AG04450 (cell line): ENCODE measurements at regions not wholly inside any gene's neighbourhood (a gene's known extent, or its start where the extent isn't known, plus 50 kb on each side); places are given as distances from the start of the nearest gene placed in this dataset.
A peak's percentile ranks its signal among the peaks of the same experiment; 100 is the strongest.

Experiments used
- CTCF ChIA-PET: fragments of 300-600, 350-600 bp; formaldehyde crosslinking; extraction: SDS; loops from one replicate; lab custom pipeline; 2022; ENCODE audit warnings: antibody characterized with exemption, inconsistent platforms; lab: Charles Lee
- POLR2A ChIA-PET: fragments of 350-600 bp; formaldehyde crosslinking; extraction: SDS; loops from one replicate; lab custom pipeline; 2021; ENCODE audit warnings: antibody characterized with exemption, inconsistent platforms; lab: Yijun Ruan, JAX
- DNase-seq: peaks from one replicate; pipeline ENCODE4 v3.0.0-alpha.2; 2011; ENCODE audit warnings: low read depth, low spot score
- H3K27ac ChIP-seq: one replicate; pipeline ENCODE4 v1.5.1; 2012; ENCODE audit warnings: low read depth, low read length, control low read depth
- H3K27me3 ChIP-seq: one replicate; pipeline ENCODE4 v1.6.0; 2012; ENCODE audit warnings: low read length; ENCODE audit not compliant: control insufficient read depth, insufficient read depth
- H3K4me3 ChIP-seq: 2 replicates; pipeline ENCODE4 v1.5.1; 2011; ENCODE audit warnings: mild to moderate bottlenecking, low read depth, low read length, control low read depth
- H3K9me3 ChIP-seq: 2 replicates; pipeline ENCODE4 v1.5.1; 2012; ENCODE audit warnings: low read length; ENCODE audit not compliant: control insufficient read depth, insufficient read depth
- TF ChIP-seq, protein P1 (sequence below): IDR thresholded peaks from 2 replicates; pipeline ENCODE4 v1.5.1; 2011; ENCODE audit warnings: low read depth, low read length, control low read depth, inconsistent platforms

DNA sequence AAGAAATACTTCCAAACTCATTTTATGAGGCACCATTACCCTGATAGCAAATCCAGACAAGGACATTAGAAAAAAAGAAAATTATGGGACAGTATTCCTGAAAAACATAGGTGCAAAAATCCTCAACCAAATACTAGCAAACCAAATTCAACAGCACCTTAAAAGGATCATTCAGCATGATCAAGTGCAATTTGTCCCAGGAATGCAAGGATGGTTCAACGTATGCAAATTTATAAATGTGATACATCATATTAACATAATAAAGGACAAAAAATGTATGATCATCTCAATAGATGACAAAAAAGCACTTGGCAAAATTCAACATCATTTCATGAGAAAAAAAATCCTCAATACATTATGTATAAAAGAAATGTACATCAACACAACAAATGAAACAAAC lies 162.9 kb downstream of the DUSP6 start:
- TF ChIP-seq, protein P1, sequence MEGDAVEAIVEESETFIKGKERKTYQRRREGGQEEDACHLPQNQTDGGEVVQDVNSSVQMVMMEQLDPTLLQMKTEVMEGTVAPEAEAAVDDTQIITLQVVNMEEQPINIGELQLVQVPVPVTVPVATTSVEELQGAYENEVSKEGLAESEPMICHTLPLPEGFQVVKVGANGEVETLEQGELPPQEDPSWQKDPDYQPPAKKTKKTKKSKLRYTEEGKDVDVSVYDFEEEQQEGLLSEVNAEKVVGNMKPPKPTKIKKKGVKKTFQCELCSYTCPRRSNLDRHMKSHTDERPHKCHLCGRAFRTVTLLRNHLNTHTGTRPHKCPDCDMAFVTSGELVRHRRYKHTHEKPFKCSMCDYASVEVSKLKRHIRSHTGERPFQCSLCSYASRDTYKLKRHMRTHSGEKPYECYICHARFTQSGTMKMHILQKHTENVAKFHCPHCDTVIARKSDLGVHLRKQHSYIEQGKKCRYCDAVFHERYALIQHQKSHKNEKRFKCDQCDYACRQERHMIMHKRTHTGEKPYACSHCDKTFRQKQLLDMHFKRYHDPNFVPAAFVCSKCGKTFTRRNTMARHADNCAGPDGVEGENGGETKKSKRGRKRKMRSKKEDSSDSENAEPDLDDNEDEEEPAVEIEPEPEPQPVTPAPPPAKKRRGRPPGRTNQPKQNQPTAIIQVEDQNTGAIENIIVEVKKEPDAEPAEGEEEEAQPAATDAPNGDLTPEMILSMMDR, result no peak
- no peaks in the 10 kb centered on the region for H3K9me3 ChIP-seq
- ChIA-PET POLR2A (interaction anchor here (0.6 kb wide), 1 partner anchor 1248 kb away, joined by 3 read pairs; no protein-coding TSS in a partner anchor), CTCF (no interaction called here)
- H3K27me3 ChIP-seq, result no peaks in the 10 kb centered on the region
- H3K4me3 ChIP-seq, result no peak overlapping the region
- no peak for DNase-seq
- no peak overlapping the region for H3K27ac ChIP-seq

DNA sequence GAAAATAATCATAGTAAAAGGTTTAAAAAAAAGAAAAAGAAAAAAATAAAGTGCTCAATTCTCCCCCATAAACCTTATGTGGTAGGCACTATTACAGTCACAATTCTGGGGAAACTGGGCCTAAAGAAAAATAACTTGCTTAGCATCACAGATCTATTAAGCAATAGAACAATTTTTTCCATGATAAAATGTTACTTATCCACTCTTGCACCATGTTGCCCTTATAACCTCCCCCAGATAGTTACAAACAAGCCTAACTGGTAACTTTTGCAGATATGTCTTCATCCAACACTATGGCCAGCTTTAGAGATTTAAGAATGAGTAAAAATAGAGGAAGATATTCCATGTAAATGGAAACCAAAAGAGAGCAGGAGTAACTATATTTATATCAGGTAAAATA lies 164.8 kb downstream of the DUSP6 start:
- Histone ChIP-seq H3K27me3 (no peaks in the 10 kb centered on the region), H3K27ac (no peak overlapping the region), H3K4me3 (no peak overlapping the region), H3K9me3 (no peaks in the 10 kb centered on the region)
- ChIA-PET CTCF (no interaction called here), POLR2A (no interaction called here)
- no peak for DNase-seq
- TF ChIP-seq, protein P1, result no peak

DNA sequence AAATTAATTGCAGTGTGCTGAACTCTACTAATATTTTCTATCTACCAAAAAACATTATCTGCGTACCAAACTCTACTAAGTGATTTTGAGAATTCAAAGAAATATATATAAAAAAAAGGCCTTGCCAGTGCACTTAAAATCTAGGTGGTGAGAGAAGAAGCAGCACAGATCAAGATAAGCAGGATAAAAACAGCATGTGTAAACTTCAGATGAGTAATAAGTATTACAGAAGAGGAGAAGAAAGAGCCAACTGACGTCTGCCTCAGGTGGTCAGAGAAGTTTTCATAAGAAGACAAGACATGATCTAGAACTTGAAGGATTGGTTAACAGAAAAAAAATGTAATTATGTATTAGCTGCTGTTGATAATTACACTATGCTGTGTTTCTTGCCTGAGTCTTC lies 166.4 kb downstream of the DUSP6 start:
- ChIA-PET POLR2A (no interaction called here), CTCF (no interaction called here)
- Histone ChIP-seq H3K9me3 (no peaks in the 10 kb centered on the region), H3K4me3 (no peak overlapping the region), H3K27ac (no peak overlapping the region), H3K27me3 (no peaks in the 10 kb centered on the region)
- TF ChIP-seq, protein P1, result no peak
- no peak for DNase-seq

DNA sequence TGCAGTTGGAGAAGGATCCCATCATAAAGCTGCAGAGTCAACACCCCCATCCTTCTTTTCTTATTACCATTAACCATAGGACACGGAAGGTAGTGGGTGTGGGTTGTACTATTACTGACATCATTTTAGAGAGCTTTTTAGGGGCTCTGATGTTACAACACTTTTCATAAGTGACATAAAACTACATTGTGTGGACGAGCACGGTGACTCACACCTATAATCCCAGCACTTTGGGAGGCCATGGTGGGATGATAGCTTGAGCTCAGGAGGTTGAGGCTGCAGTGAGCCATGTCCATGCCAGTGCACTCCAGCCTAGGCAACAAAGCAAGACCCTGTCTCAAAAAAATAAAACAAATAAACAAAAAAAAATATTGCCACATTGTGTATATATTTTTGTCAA lies 167.1 kb downstream of the DUSP6 start:
- ChIA-PET POLR2A (no interaction called here), CTCF (no interaction called here)
- no peak for DNase-seq
- Histone ChIP-seq H3K27ac (no peak overlapping the region), H3K9me3 (no peaks in the 10 kb centered on the region), H3K4me3 (no peak overlapping the region), H3K27me3 (no peaks in the 10 kb centered on the region)
- TF ChIP-seq, protein P1, result no peak

DNA sequence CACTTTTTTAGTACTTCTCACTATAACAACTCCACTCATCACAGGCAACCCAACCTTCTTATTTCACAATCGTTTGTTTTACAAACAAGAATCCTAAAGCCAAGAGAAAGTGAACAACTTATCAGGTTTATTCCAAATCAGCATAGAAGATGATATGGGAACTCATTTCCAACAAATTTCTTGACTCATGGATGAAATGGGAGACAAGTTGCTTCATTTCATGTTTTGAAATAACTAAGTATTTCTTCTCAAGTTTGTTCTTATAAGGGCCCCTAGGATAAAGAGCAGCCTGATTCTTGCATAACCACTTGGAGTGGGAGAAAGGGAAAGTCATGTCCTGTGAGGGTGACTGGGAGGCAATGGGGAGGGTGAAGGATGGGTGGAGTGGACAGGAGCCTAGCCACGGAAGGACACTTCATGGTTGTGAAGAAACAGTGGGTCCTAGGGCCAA lies 168.3 kb downstream of the DUSP6 start:
- POLR2A ChIA-PET, result no interaction called here
- DNase-seq, result peak; percentile 15
- CTCF ChIA-PET, result no interaction called here
- no peaks in the 10 kb centered on the region for H3K9me3 ChIP-seq
- H3K4me3 ChIP-seq, result no peak overlapping the region
- TF ChIP-seq, protein P1, result no peak
- no peaks in the 10 kb centered on the region for H3K27me3 ChIP-seq
- H3K27ac ChIP-seq, result no peak overlapping the region
